HG03097 (cell line): ENCODE measurements at regions not wholly inside any gene's neighbourhood (a gene's known extent, or its start where the extent isn't known, plus 50 kb on each side); places are given as distances from the start of the nearest gene placed in this dataset.

Source experiments
- ATAC-seq: cut with Tn5 transposase; IDR thresholded peaks from one replicate; pipeline ENCODE4 v1.9.1; 2021; ENCODE audit not compliant: unreplicated experiment, low FRiP score

DNA sequence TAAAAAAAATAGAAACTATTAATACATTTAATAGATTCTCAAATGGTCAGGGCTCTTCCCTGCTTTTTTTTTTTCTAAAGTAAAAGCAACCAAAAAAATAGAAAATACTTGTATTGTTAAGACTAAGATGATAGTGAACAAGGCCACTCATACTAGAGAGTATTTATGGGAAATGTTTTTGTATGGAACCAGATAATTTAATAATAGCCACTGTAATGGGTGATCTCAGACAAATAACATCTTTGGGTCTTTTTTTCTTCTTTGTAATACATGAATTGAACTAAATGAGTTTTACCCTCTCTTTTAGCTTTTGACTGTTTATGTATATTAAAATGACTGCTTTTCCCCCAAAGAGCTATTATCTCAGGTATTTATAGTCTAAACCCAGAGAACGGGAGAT, 92.1 kb upstream of the ELOVL6 start:
- ATAC-seq = no peak

DNA sequence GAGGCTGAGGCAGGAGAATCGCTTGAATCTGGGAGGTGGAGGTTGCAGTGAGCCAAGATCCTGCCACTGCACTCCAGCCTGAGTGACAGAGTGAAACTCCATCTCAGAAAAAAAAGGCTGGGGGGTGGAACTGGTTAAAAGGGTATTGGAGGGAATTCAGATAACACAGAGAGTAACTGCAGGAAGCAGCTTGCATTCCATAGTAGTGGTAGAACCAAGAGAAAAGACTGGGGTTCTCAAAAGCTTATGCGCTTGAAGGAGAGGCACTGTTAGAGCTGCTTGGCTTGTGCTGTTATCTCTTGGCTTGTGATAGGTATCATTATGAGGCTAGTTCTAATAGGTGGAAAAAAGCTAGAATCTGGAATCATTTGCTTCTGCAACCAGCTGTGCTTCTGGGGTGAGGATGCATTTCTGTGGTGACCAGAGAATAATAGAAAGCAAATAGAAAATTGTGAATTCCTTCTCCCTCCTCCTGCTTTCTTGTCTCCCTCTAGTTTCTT, 91.2 kb upstream of the ELOVL6 start:
- ATAC-seq = no peak

DNA sequence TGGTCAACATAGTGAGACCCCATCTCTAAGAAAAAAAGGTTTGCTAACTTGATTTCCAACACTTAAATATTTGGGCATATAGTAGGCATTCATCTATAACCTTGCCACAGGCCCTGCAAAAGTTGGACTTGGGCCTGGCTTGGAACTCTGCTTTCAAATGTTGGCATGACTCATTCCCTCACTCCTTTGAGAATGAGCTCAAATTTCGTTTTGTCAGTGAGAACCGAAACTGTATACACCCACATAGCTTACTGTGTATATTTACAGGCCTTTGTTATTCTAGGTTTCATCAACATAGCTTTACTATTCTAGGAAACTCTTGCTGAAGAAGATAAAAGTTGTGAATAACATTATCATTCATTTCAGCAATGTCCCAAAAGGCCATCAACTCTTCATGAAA, 88.7 kb upstream of the ELOVL6 start:
- peak; percentile 99 for ATAC-seq

DNA sequence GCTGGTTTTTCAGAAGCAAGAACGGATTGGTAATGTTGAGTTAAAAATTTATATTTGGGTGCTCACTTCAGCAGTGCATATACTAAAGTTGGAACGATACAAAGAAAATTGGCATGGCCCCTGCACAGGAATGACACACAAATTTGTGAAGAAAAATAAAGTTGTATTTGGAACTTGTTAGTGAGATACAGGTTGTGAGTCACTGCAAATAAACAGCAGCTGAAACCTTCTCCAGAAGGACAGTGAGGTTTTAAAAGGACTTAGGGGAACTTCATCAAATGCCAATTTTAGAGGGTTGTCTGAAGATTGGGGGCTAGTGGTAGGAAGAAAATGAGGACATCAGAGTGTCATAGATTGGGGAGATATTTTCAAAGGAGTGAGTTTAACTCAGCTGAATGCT, 79.7 kb upstream of the ELOVL6 start:
- no peak for ATAC-seq

DNA sequence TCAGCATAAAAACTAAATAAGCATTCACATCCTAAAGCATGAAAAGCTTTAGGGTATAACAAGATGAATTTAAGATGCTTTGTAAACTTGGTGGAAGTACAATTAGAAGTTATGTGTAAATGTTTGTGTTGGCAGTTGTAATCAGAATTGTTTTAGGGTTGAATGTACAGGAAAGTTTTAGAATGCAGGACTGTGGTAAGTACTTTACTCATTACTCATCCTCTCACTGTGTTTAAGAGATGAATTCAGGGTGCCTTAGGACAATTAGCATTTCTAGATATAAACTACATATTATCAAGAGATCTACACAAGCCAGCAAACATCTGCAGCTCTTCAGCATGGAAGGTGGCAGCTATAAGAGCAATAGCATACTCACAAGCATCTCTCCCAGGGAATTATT, 77.5 kb upstream of the ELOVL6 start:
- ATAC-seq = no peak

DNA sequence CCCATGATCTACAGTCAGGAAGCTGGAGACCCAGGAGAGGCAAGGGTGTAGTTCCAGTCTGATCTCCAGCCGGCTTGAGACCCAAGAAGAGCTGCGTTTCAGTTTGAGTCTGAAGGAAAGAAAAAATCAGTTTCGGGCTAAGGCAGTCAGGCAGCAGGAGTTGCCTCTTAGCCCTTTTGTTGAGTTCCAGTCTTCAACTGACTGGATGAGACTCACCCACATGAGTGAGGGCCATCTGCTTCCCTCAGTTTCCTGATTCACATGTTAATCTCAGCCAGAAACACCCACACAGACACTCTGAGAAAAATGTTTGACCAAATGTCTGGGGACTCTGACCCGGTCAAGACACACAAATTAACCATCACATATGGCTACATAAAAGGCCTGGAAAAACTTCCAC, 73.6 kb upstream of the ELOVL6 start:
- no peak for ATAC-seq

DNA sequence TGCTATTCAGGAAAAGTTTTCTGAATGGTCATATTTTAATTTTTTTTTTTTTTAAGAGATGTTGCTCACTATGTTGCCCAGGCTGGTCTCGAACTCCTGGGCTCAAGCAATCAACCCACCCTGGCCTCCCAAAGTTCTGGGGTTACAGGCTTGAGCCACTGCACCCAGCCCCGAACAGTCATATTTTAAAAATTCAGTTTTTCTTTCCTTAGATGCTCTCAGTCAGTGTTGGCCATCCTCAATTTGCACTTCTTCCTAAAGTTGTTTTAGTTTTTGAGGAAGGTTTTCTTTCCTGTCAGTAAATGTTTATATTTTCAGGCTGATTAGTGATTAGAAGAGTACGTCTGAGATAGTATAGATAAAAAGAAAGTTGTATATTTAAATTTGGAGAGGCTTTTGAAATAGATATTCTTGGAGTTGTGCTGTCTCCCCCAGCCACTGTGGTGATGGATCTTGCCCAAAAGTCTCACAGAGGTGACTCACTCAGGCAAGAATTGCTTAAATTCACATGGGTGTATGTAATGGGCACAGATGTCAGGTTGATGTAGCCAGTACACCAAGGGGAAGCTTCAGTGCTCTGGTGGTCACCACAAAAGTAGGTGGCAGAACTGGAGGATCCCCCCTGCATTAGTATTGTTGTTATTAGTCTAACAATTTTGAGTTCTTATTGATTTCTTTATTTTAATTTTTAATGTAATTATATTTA, 72.2 kb upstream of the ELOVL6 start:
- ATAC-seq = no peak

DNA sequence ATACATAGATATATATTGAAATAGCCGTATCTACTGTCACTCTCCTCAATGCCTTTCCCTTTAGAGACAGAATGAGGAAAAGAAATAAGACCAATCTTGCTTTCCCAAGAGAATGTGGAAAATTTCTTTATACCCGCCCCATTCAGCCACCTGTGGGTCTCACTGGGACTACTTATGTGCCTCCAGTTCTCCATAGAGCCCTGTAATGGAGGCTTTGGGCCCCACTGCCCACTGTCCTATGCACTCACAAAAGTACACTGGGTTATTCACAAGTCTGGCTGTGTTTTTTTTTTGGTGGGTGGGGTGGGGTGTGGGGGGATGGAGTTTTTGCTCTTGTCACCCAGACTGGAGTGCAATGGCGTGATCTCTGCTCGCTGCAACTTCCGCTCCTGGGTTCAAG, 70.4 kb upstream of the ELOVL6 start:
- ATAC-seq = no peak

DNA sequence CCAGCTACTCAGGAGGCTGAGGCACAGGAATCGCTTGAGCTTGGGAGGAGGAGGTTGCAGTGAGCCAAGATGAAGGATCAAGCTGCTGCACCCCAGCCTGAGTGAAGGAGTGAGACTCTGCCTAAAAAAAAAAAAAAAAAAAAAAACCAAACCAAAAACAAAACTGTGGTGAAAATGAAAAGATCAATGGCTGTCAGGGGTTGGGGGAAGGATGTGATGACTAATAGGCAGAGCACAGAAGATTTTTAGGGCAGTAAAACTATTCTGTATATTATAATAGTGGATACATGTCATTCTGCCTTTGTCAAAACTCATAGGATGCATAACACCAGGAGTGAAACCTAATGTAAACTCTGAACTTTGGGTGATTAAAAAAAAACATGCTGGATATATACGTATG, 69.9 kb upstream of the ELOVL6 start:
- ATAC-seq = no peak

DNA sequence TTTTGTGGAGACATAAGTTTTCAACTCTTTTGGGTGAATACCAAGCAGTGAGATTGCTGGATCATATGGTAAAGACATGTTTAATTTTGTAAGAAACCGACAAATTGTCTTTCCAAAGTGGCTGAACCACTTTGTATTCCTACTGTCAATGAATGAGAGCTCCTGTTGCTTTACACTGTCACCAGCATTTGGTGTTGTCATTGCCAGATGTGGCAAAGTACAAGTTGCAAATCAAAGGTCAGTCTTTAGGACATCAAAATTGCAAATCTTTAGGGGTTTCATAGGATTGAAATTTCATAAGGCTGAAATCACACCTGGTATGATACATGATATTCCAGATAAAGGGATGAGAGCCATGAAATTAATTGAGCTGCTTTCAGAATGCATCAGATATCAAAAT, 67.7 kb upstream of the ELOVL6 start:
- no peak for ATAC-seq

DNA sequence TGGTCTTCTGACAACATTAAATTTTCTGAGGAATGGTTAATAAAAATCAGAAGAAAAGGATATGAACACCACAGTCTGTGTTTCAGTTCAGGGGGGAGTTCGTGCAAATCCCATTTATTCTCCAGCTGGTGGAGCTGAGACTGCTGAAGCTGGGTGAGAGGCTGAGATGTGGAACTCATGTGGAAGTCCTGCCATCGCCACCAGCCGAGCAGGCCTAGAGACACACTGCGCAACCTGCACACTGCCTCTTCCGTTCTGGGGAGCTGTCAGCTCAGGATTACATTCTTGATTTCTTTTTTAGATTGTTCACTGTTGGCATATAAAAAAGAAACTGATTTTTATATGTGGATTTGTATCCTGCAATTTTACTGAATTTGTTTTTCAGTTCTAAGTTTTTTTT, 66.6 kb upstream of the ELOVL6 start:
- ATAC-seq = no peak

DNA sequence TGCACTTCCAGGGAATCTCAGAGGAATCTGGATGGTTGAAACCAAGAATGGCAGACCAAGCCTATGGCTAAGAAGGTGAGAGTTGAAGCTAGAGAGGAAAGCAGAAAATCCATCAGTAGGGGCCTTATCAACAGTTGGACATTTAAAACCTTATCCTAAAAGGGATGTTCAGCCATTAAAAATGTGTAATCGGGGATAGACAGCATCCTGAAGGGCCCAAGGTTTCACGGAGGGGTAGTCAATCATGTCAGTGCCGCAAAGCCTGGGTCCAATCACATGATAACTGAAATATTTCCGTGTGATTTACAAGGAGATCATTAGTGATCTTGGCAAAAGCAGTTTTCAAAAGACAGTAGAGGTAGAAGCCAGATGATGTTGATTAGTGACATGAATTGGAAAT, 61.9 kb upstream of the ELOVL6 start:
- no peak for ATAC-seq

DNA sequence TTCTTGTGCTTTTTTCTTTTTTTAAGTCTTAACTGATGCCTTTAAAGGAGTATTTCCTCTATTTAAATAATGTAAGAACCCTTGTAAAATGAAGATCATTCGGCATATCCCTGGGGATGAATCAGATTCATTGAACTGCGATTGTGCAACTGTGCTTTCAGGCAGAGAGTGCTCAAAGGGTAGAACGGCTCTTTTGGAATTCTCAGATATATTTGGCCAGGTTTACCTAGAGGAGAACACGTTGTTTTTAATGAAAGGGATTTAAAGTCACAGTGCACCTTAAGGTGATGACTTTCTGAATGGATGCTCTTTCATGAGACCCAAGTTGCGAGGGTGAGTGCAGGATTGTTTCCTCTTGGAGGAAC, 51.6 kb upstream of the ELOVL6 start:
- no peak for ATAC-seq

DNA sequence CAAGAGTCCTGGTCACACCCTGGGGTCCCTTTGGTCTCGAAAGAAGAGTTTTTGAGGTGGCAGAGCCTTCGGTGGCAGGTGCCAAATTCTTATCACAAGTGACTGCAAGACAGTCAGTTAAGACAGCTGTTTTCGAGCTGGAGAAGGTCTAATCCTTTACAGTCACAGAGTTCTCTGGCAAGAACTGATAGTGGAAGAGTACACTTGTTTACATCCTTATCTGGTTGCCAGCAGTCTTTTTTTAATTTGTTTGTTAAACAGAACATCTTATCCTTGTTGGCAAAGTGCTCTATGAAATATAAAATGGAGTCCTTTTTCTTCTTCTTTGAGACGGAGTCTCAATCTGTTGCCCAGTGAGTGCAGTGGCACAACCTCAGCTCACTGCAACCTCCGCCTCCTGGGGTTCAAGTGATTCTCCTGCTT, 50.4 kb upstream of the ELOVL6 start:
- ATAC-seq = no peak
